Neuronal stem cell (in vitro differentiated cells): ENCODE measurements at regions not wholly inside any gene's neighbourhood (a gene's known extent, or its start where the extent isn't known, plus 50 kb on each side); places are given as distances from the start of the nearest gene placed in this dataset.

Source experiments
- DNase-seq: peaks from one replicate; pipeline ENCODE4 v3.0.0-alpha.2; 2013; ENCODE audit warnings: low spot score
- H2AFZ ChIP-seq: one replicate; pipeline ENCODE4 v1.6.1; 2013; ENCODE audit warnings: mild to moderate bottlenecking, low read length, inconsistent platforms
- H2AK5ac ChIP-seq: 2 replicates; pipeline ENCODE4 v1.6.1; 2013; ENCODE audit warnings: low read depth, mild to moderate bottlenecking, inconsistent platforms, low read length, moderate library complexity, mixed read lengths
- H2BK120ac ChIP-seq: 2 replicates; pipeline ENCODE4 v1.6.1; 2013; ENCODE audit warnings: low read depth, mild to moderate bottlenecking, inconsistent platforms, low read length, moderate library complexity, mixed read lengths
- H2BK12ac ChIP-seq: one replicate; pipeline ENCODE4 v1.6.1; 2013; ENCODE audit warnings: low read length, inconsistent platforms
- H2BK15ac ChIP-seq: 2 replicates; pipeline ENCODE4 v1.6.1; 2013; ENCODE audit warnings: mild to moderate bottlenecking, low read length, inconsistent platforms, mixed read lengths
- H2BK5ac ChIP-seq: one replicate; pipeline ENCODE4 v1.6.1; 2013; ENCODE audit warnings: inconsistent platforms, mild to moderate bottlenecking, low read length, moderate library complexity
- H3K14ac ChIP-seq: one replicate; pipeline ENCODE4 v1.6.1; 2013; ENCODE audit warnings: low read length, inconsistent platforms
- H3K18ac ChIP-seq: 2 replicates; pipeline ENCODE4 v1.6.1; 2013; ENCODE audit warnings: low read length, inconsistent platforms
- H3K23ac ChIP-seq: 2 replicates; pipeline ENCODE4 v1.6.1; 2013; ENCODE audit warnings: low read depth, mild to moderate bottlenecking, mixed read lengths, low read length, inconsistent platforms; ENCODE audit not compliant: poor library complexity
- H3K27ac ChIP-seq: replicated peaks from 3 replicates; pipeline ENCODE4 v1.5.1; 2013; ENCODE audit warnings: low read length, inconsistent platforms
- H3K27me3 ChIP-seq, 3 experiments: 2 replicates each; pipeline ENCODE4 v1.6.1; 2013; ENCODE audit warnings: low read length in 3 of 3, mild to moderate bottlenecking in 2 of 3, inconsistent platforms in 1 of 3, low read depth in 1 of 3, mixed read lengths in 1 of 3, moderate library complexity in 1 of 3; ENCODE audit not compliant: control insufficient read depth in 3 of 3, insufficient read depth in 3 of 3
- H3K36me3 ChIP-seq, 2 donors: replicated peaks in 1 of 2; 2 replicates each; pipeline ENCODE4 v1.6.1; 2013; ENCODE audit warnings: low read length in 2 of 2; ENCODE audit not compliant: control insufficient read depth in 2 of 2, insufficient read depth in 2 of 2
- H3K4ac ChIP-seq: 2 replicates; pipeline ENCODE4 v1.6.1; 2013; ENCODE audit warnings: inconsistent platforms, mild to moderate bottlenecking, low read length, moderate library complexity
- H3K4me1 ChIP-seq, 2 donors: 1 replicate in 1 of 2; 2 replicates in 1 of 2; pipeline ENCODE4 v1.6.1; 2013; ENCODE audit warnings: low read length in 2 of 2, low read depth in 1 of 2; ENCODE audit not compliant: control insufficient read depth in 2 of 2, insufficient read depth in 1 of 2
- H3K4me2 ChIP-seq: one replicate; pipeline ENCODE4 v1.6.1; 2013; ENCODE audit warnings: mild to moderate bottlenecking, low read length, inconsistent platforms; ENCODE audit not compliant: insufficient read depth, poor library complexity, severe bottlenecking
- H3K4me3 ChIP-seq, 2 donors: 2 replicates each; pipeline ENCODE4 v1.5.1; 2013; ENCODE audit warnings: low read length in 2 of 2, mild to moderate bottlenecking in 2 of 2, inconsistent platforms in 1 of 2, moderate library complexity in 1 of 2
- H3K79me1 ChIP-seq: one replicate; pipeline ENCODE4 v1.6.1; 2013; ENCODE audit warnings: low read depth, mild to moderate bottlenecking, inconsistent platforms, low read length, moderate library complexity
- H3K9ac ChIP-seq: one replicate; pipeline ENCODE4 v1.6.1; 2013; ENCODE audit warnings: mild to moderate bottlenecking, low read depth, low read length, inconsistent platforms; ENCODE audit not compliant: poor library complexity
- H3K9me3 ChIP-seq, 2 donors: replicated peaks in 1 of 2; 2 replicates each; pipeline versions ENCODE3 to v1.6.1; 2013; ENCODE audit warnings: low read length in 2 of 2, mild to moderate bottlenecking in 2 of 2, inconsistent platforms in 1 of 2, low read depth in 1 of 2, mixed read lengths in 1 of 2, moderate library complexity in 1 of 2; ENCODE audit not compliant: control insufficient read depth in 2 of 2, insufficient read depth in 1 of 2
- H4K8ac ChIP-seq: one replicate; pipeline ENCODE4 v1.6.1; 2013; ENCODE audit warnings: low read depth, mild to moderate bottlenecking, inconsistent platforms, low read length, moderate library complexity
- H4K91ac ChIP-seq: one replicate; pipeline ENCODE4 v1.6.1; 2013; ENCODE audit warnings: low read length, low read depth, mild to moderate bottlenecking, inconsistent platforms; ENCODE audit not compliant: poor library complexity
- WGBS, 2 donors: extraction: QIAGEN DNeasy Blood & Tissue Kit; methylation state at CpG; one replicate each; pipeline ENCODE4 v1.1.7; 2013; ENCODE audit warnings: missing lambda C conversion rate in 2 of 2, mixed read lengths in 1 of 2; ENCODE audit not compliant: insufficient read length in 2 of 2, insufficient replicate concordance in 1 of 2; ENCODE audit errors: extremely low coverage in 2 of 2; 5-methylcytosine and 5-hydroxymethylcytosine counted together

DNA sequence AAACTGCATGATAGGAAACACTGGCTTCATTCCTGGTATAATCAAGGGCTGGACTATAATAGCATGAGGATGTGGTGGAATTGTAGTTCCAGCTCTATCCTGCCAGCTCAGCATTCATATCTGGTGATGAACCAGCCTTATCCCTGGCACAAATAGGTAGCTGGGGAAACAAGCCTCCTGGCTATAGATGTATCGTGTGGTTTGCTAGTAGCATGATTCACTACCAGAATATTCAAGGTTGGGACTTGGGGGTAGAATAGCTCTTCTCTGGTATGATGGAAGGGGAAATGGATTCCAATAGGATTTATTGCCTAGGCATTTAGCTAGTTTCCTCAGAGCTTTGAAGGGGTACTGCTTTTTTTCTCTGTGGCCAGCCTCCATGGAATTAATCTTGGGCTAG lies 532.8 kb downstream of the FBXO15 start:
- no CpG with 5 or more reads among the region's 1 CpG for whole genome bisulfite sequencing, 2 donors
- H3K18ac ChIP-seq, result no peak overlapping the region

DNA sequence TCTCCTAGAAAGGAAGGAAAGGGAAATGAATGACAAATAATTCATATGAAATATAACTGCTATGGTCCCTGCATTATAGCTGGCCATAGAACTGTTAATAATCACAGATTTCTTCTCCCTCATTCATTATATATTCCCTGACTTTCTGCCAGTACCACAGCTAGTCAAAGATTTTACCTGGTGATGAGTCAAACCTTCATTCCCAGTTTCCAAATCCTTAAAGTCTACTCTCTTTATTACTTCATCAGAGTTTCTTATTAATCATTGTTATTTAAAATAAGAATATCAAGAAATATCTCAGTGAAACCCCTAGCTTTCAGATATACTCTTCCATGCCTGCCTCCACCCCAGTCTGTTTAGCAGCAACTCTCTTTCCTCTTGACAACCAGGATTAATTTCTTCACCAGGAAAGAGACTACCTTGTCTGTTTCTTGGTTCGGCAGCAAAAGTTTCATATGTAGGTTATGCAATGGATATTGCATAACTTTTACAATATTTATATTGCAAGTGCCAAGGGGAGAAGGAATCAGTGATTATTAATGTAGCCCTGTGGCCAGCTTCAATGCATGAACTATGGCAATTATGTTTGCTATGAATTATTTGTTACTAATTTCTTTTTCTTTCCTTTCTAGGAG lies 533.8 kb downstream of the FBXO15 start:
- no peak overlapping the region for H2BK15ac ChIP-seq
- no peak overlapping the region for H3K23ac ChIP-seq
- H3K4ac ChIP-seq, result no peak overlapping the region
- no peak for DNase-seq
- no peak overlapping the region for H4K8ac ChIP-seq
- no peaks in the 10 kb centered on the region for H3K9me3 ChIP-seq
- no peak overlapping the region for H2BK5ac ChIP-seq
- H4K91ac ChIP-seq, result no peak overlapping the region
- no peaks in the 10 kb centered on the region for H3K27me3 ChIP-seq
- no peak overlapping the region for H3K14ac ChIP-seq
- H3K79me1 ChIP-seq, result no peaks in the 10 kb centered on the region
- no peaks in the 10 kb centered on the region for H3K36me3 ChIP-seq
- no peak overlapping the region for H3K4me3 ChIP-seq
- no peak overlapping the region for H3K4me2 ChIP-seq
- H2AK5ac ChIP-seq, result no peak overlapping the region
- H3K4me1 ChIP-seq, result no peaks in the 10 kb centered on the region
- H3K27ac ChIP-seq, result no peak overlapping the region
- H2BK12ac ChIP-seq, result no peak overlapping the region
- no peak overlapping the region for H3K9ac ChIP-seq
- no peak overlapping the region for H2AFZ ChIP-seq
- no peak overlapping the region for H3K18ac ChIP-seq
- H2BK120ac ChIP-seq, result no peak overlapping the region
- WGBS, 2 donors, result no CpG with 5 or more reads among the region's 1 CpG

More for the DNA sequence above, 532.8 kb downstream of the FBXO15 start:
- no peak overlapping the region for H4K91ac ChIP-seq
- no peak overlapping the region for H3K23ac ChIP-seq
- no peak overlapping the region for H3K27ac ChIP-seq
- H3K9ac ChIP-seq, result no peak overlapping the region
- DNase-seq, result no peak
- H3K79me1 ChIP-seq, result no peaks in the 10 kb centered on the region
- no peaks in the 10 kb centered on the region for H3K9me3 ChIP-seq
- H4K8ac ChIP-seq, result no peak overlapping the region
- no peak overlapping the region for H2AK5ac ChIP-seq
- H2BK12ac ChIP-seq, result no peak overlapping the region
- H3K27me3 ChIP-seq, result no peaks in the 10 kb centered on the region
- no peak overlapping the region for H2BK120ac ChIP-seq
- no peaks in the 10 kb centered on the region for H3K4me1 ChIP-seq
- no peak overlapping the region for H2BK15ac ChIP-seq
- no peak overlapping the region for H3K14ac ChIP-seq
- no peaks in the 10 kb centered on the region for H3K36me3 ChIP-seq
- no peak overlapping the region for H2AFZ ChIP-seq
- H3K4ac ChIP-seq, result no peak overlapping the region
- no peak overlapping the region for H3K4me3 ChIP-seq
- no peak overlapping the region for H3K4me2 ChIP-seq
- no peak overlapping the region for H2BK5ac ChIP-seq

DNA sequence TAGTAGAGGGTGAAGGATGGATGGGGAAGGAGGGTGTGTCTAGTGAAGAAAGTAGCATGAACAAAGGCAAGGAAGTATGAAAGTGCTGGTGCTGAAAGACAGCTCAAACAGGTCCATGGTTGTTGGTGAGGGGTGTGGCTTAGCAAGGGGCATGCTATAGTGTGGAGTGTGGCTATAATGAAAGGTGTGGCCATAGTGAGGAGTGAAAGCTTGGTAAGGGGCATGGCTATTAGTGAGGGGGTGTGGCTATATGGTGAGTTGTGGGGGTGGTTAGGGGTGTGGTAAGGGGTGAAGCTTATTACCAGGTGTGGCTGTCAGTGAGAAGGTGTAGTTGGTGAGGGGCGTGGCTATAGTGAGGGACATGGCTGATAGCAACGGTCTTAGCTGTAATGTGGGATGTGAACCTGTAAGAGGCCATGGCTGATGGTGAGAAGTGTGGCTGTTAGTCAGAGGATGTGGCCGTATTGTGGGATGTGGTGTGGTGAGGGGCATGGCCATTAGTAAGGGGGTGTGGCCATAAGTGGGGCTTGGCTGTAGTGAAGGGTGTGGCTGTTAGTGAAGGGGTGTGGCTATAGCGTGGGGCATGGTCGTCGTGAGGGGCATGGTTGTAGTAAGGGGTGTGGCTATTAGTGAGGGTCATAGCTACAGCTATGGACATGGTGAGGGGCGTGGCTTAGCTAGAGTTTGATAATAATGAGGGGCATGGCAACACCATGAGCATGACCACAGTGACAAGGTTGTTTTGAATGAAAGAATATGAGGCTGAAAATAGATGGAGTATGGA lies 549.6 kb downstream of the FBXO15 start:
- no peak overlapping the region for H3K23ac ChIP-seq
- WGBS, 2 donors, result no CpG with 5 or more reads among the region's 7 CpGs
- H3K27me3 ChIP-seq, result no peaks in the 10 kb centered on the region
- no peak overlapping the region for H2BK12ac ChIP-seq
- peak overlapping the region; percentile 9 for H3K18ac ChIP-seq
- no peak overlapping the region for H2AK5ac ChIP-seq
- H2AFZ ChIP-seq, result no peak overlapping the region
- H2BK15ac ChIP-seq, result no peak overlapping the region
- H3K4me3 ChIP-seq, result peak overlapping the region in 1 of 2 donors; percentile 64
- H3K27ac ChIP-seq, result no peak overlapping the region
- no peak overlapping the region for H3K4me2 ChIP-seq
- no peaks in the 10 kb centered on the region for H3K79me1 ChIP-seq
- H4K91ac ChIP-seq, result no peak overlapping the region
- no peak for DNase-seq
- H3K9ac ChIP-seq, result no peak overlapping the region
- H3K4ac ChIP-seq, result no peak overlapping the region
- no peaks in the 10 kb centered on the region for H3K4me1 ChIP-seq
- no peaks in the 10 kb centered on the region for H3K36me3 ChIP-seq
- no peak overlapping the region for H2BK120ac ChIP-seq
- no peak overlapping the region for H4K8ac ChIP-seq
- H3K9me3 ChIP-seq, result no peaks in the 10 kb centered on the region
- no peak overlapping the region for H2BK5ac ChIP-seq
- H3K14ac ChIP-seq, result no peak overlapping the region

DNA sequence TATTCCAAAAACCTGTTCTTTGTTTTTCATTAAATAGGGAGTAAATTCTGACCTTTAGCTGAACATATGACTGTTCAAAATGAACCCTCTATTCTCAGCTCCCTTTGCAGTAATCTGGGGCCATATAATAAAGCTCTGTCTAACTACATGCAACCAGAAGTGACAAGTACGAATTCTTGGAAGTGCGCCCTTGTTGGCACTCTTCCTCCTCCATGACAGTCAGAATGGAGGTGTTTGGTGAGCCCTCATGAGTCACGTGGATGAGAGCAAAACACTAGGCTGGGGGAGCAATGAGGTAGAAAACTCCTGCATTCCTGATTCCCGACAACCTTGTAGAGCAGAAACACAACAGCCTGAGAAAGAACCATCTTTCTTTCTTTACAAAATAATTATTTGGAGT lies 552.9 kb downstream of the FBXO15 start:
- Histone ChIP-seq H2AFZ (no peak overlapping the region), H2BK120ac (no peak overlapping the region), H3K23ac (no peak overlapping the region), H4K91ac (no peak overlapping the region), H3K79me1 (no peaks in the 10 kb centered on the region), H3K4me1 (no peaks in the 10 kb centered on the region), H3K9ac (no peak overlapping the region), H3K18ac (no peak overlapping the region), H4K8ac (no peak overlapping the region), H3K9me3 (no peaks in the 10 kb centered on the region), H3K27me3 (no peaks in the 10 kb centered on the region), H2BK12ac (no peak overlapping the region), H3K4ac (no peak overlapping the region), H2BK15ac (no peak overlapping the region), H3K4me2 (no peak overlapping the region), H3K27ac (no peak overlapping the region), H3K4me3 (no peak overlapping the region), H2AK5ac (no peak overlapping the region), H2BK5ac (no peak overlapping the region), H3K14ac (no peak overlapping the region), H3K36me3 (no peaks in the 10 kb centered on the region)
- no CpG with 5 or more reads among the region's 4 CpGs for WGBS, 2 donors
- DNase-seq, result no peak
